ENCODE measurements at regions not wholly inside any gene's neighbourhood (a gene's known extent, or its start where the extent isn't known, plus 50 kb on each side); places are given as distances from the start of the nearest gene placed in this dataset.

- RAD21 ChIA-PET (ENCODE audit: unreplicated experiment): no interaction called here
- no peaks in the 10 kb centered on the region for H3K27me3 ChIP-seq (replicated peaks in 1 of 2; ENCODE audit: control insufficient read depth in 2 of 2, insufficient read depth in 2 of 2, low read length in 1 of 2)
- H3K36me3 ChIP-seq (ENCODE audit: control insufficient read depth in 2 of 2, insufficient read depth in 2 of 2, low read length in 1 of 2): no peaks in the 10 kb centered on the region
- WGBS (ENCODE audit: insufficient coverage, insufficient replicate concordance, low lambda C conversion rate, missing lambda C conversion rate): 13% methylated on average over 3 of the region's 3 CpGs
- H3K9me3 ChIP-seq (replicated peaks; ENCODE audit: control insufficient read depth, insufficient read depth, low read length): no peaks in the 10 kb centered on the region
- no peak for TF ChIP-seq POLR2AphosphoS5 (IDR thresholded peaks at IDR 0.05; ENCODE audit: low read length)
- no peak for TF ChIP-seq ZNF207 (IDR thresholded peaks at IDR 0.05; ENCODE audit: borderline replicate concordance)
- TF ChIP-seq EED (IDR thresholded peaks at IDR 0.05; ENCODE audit: low read depth): no peak
- no peak for TF ChIP-seq MTA2 (IDR thresholded peaks at IDR 0.05; ENCODE audit: low read depth)
- no peak for TF ChIP-seq ATF7 (IDR thresholded peaks at IDR 0.05; ENCODE audit: low read depth)
- no peak for TF ChIP-seq SKIL (IDR thresholded peaks at IDR 0.05; ENCODE audit: low read depth, poor library complexity, severe bottlenecking)
- no peak for TF ChIP-seq NFYB (IDR thresholded peaks at IDR 0.05; ENCODE audit: insufficient read depth, low read depth, low read length)
- TF ChIP-seq YY1 (IDR thresholded peaks at IDR 0.05; ENCODE audit: low read depth, low read length): no peak
- no peak for TF ChIP-seq RB1 (IDR thresholded peaks at IDR 0.05; ENCODE audit: borderline replicate concordance)
- SMC1A ChIA-PET (ENCODE audit: uncharacterized antibody, unreplicated experiment): interaction anchor here (0.9 to 3.0 kb wide), 4 partner anchors 12 to 32 kb away, joined by 3 to 8 read pairs (median 4); no protein-coding TSS in a partner anchor
- CTCF ChIA-PET: interaction anchor here (1.6 kb wide), 1 partner anchor 29 kb away, joined by 3 read pairs; no protein-coding TSS in a partner anchor
- FAIRE-seq (no peak), DNase-seq (ENCODE audit: low read depth, low spot score) (no peak), ATAC-seq (no peak)
- H3K9ac ChIP-seq (ENCODE audit: control insufficient read depth, insufficient read depth, low read length): no peak overlapping the region
- intact Hi-C loops (cut with micrococcal nuclease; ENCODE audit: unreplicated experiment) (no loop called here), in situ Hi-C loops (cut with MboI) (no loop called here)
- H3K27ac ChIP-seq (ENCODE audit: control insufficient read depth, insufficient read depth): no peak overlapping the region
- H3K4me1 ChIP-seq (ENCODE audit: control insufficient read depth, insufficient read depth, low read length): no peaks in the 10 kb centered on the region
- H2AFZ ChIP-seq (ENCODE audit: control insufficient read depth, low read depth, low read length): no peak overlapping the region
- no peaks in the 10 kb centered on the region for H3K79me2 ChIP-seq (ENCODE audit: control insufficient read depth, insufficient read depth, low read length)
- no peak overlapping the region for H3K4me2 ChIP-seq (ENCODE audit: control insufficient read depth, insufficient read depth)
- H4K20me1 ChIP-seq (ENCODE audit: control insufficient read depth, insufficient read depth): no peaks in the 10 kb centered on the region
- BruUV-seq (replicated peaks): no TSS peak
- POLR2A ChIA-PET: no interaction called here
- no peak overlapping the region for H3K4me3 ChIP-seq
Measured at GRCh38 chr13:80957019-80957655, 616.2 kb upstream of the SPRY2 start.

All from GM12878 (cell line).